ENCODE measurements at regions not wholly inside any gene's neighbourhood (a gene's known extent, or its start where the extent isn't known, plus 50 kb on each side); places are given as distances from the start of the nearest gene placed in this dataset.

DNA sequence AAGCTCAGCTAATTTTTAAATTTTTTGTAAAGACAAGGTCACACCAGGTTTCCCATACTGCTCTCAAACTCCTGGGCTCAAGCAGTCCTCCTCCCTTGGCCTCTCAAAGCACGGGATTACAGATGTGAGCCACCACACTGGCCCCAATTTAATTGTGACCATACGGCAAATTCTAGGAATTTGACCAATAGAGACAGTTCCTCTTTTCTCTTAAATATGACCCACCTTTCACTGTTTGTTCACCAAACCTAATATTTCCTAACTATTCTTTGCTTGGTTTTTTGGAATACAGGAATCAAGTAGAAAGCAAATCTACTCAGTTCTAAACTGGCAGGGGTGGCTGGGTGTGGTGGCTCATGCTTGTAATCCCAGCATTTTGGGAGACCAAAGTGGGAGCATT lies 264.0 kb downstream of the SHQ1 start:
- Histone ChIP-seq H3K36me3 (ENCODE audit: control insufficient read depth in 2 of 2, extremely low read depth in 1 of 2, insufficient read depth in 2 of 2, low read length in 2 of 2) (no peaks in the 10 kb centered on the region), H3K79me2 (ENCODE audit: control insufficient read depth, insufficient read depth, low read length) (no peaks in the 10 kb centered on the region), H2AFZ (ENCODE audit: low read depth, low read length) (no peak overlapping the region), H3K4me1 (ENCODE audit: control insufficient read depth, extremely low read depth, insufficient read depth, low read length) (no peaks in the 10 kb centered on the region), H3K27me3 (ENCODE audit: control insufficient read depth in 2 of 2, insufficient read depth in 2 of 2, low read length in 2 of 2) (peaks cover 0 to 2% of the 10 kb centered on the region in 2 experiments), H3K9ac (replicated peaks; ENCODE audit: extremely low read depth, insufficient read depth, low read length) (no peak overlapping the region), H3K4me2 (ENCODE audit: insufficient read depth, low read length) (no peak overlapping the region), H3K9me1 (replicated peaks; ENCODE audit: control insufficient read depth, extremely low read depth, insufficient read depth, low read length) (no peaks in the 10 kb centered on the region), H3K9me3 (replicated peaks; ENCODE audit: control insufficient read depth, insufficient read depth, low read length) (no peaks in the 10 kb centered on the region), H3K4me3 (replicated peaks in 1 of 3; ENCODE audit: insufficient read depth in 1 of 3, low read depth in 1 of 3, low read length in 3 of 3) (no peak overlapping the region), H4K20me1 (replicated peaks; ENCODE audit: control insufficient read depth, extremely low read depth, insufficient read depth, low read length) (no peaks in the 10 kb centered on the region), H3K27ac (ENCODE audit: insufficient read depth, low read depth, low read length) (no peak overlapping the region)
- intact Hi-C loops (cut with micrococcal nuclease) (no loop called here), dilution Hi-C loops (cut with MboI; ENCODE audit: extremely low pct_ligation_motif_present, low sequenced_read_pairs) (no loop called here)
- TF ChIP-seq JUN (IDR thresholded peaks at IDR 0.05; ENCODE audit: borderline replicate concordance, insufficient read depth, insufficient read length, low read depth), result no peak
- TF ChIP-seq, protein P1, sequence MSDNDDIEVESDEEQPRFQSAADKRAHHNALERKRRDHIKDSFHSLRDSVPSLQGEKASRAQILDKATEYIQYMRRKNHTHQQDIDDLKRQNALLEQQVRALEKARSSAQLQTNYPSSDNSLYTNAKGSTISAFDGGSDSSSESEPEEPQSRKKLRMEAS (IDR thresholded peaks at IDR 0.05; ENCODE audit: insufficient read depth, insufficient read length), result no peak
- TF ChIP-seq EZH2 (IDR thresholded peaks at IDR 0.05; ENCODE audit: borderline replicate concordance, low read depth, low read length, severe bottlenecking), result no peak
- no peak for TF ChIP-seq POLR2AphosphoS5 (IDR thresholded peaks at IDR 0.05; ENCODE audit: insufficient read depth, low read depth, low read length)
- no peak for TF ChIP-seq FOS (IDR thresholded peaks at IDR 0.05; ENCODE audit: borderline replicate concordance, insufficient read depth, low read length)
- TF ChIP-seq POLR2A (IDR thresholded peaks at IDR 0.05; ENCODE audit: low read depth, low read length), result no peak
- no peak for TF ChIP-seq MYC (IDR thresholded peaks at IDR 0.05; ENCODE audit: low read depth, low read length)
- TF ChIP-seq GATA2 (IDR thresholded peaks at IDR 0.05; ENCODE audit: insufficient read depth, insufficient read length, low read depth, low read length), result no peak
- TF ChIP-seq, protein P2, sequence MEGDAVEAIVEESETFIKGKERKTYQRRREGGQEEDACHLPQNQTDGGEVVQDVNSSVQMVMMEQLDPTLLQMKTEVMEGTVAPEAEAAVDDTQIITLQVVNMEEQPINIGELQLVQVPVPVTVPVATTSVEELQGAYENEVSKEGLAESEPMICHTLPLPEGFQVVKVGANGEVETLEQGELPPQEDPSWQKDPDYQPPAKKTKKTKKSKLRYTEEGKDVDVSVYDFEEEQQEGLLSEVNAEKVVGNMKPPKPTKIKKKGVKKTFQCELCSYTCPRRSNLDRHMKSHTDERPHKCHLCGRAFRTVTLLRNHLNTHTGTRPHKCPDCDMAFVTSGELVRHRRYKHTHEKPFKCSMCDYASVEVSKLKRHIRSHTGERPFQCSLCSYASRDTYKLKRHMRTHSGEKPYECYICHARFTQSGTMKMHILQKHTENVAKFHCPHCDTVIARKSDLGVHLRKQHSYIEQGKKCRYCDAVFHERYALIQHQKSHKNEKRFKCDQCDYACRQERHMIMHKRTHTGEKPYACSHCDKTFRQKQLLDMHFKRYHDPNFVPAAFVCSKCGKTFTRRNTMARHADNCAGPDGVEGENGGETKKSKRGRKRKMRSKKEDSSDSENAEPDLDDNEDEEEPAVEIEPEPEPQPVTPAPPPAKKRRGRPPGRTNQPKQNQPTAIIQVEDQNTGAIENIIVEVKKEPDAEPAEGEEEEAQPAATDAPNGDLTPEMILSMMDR (IDR thresholded peaks at IDR 0.05; ENCODE audit: extremely low read depth in 1 of 2, insufficient read depth in 1 of 2, low read depth in 1 of 2, low read length in 2 of 2), result no peak
- no TSS peak for BruUV-seq (replicated peaks)
- DNase-seq (ENCODE audit: low read depth, low spot score), result no peak
- POLR2A ChIA-PET, result no interaction called here
- CTCF ChIA-PET, result no interaction called here
- FAIRE-seq, result no peak

Measured in endothelial cell of umbilical vein (primary cell).